HCT116 (cell line): ENCODE measurements at regions not wholly inside any gene's neighbourhood (a gene's known extent, or its start where the extent isn't known, plus 50 kb on each side); places are given as distances from the start of the nearest gene placed in this dataset.

ENCODE experiments used
- ATAC-seq: fragments of 200-7000 bp; cut with Tn5 transposase; 2 replicates; pipeline ENCODE4 v1.9.1; 2020; ENCODE audit warnings: mild to moderate bottlenecking, moderate library complexity
- BruUV-seq: library from RNA; stranded (reverse); fragments of 400-500 nt; replicated peaks from 2 replicates; lab custom pipeline; 2021; lab: Mats Ljungman, UMichigan
- CTCF ChIA-PET: fragments of 300-600 bp; sonication (Branson Sonifier 250); formaldehyde crosslinking; loops from one replicate; lab custom pipeline; 2021; ENCODE audit warnings: antibody characterized with exemption; lab: Charles Lee
- POLR2A ChIA-PET: fragments of 300-600, 350-600 bp; sonication (Branson Sonifier 250); formaldehyde crosslinking; loops from one replicate; lab custom pipeline; 2021; ENCODE audit warnings: antibody characterized with exemption; lab: Charles Lee
- RAD21 ChIA-PET, 2 experiments: fragments of 300-600 bp; sonication (Branson Sonifier 250); formaldehyde crosslinking; loops; one replicate each; lab custom pipeline; 2023; ENCODE audit warnings: low total read pairs in 2 of 2; ENCODE audit not compliant: uncharacterized antibody in 2 of 2, unreplicated experiment in 2 of 2, low non-redundant PET in 1 of 2; lab: Charles Lee
- DNase-seq: peaks from one replicate; pipeline ENCODE4 v3.0.0-alpha.2; 2010; ENCODE audit warnings: low read depth, low spot score
- H2AFZ ChIP-seq: fragments of 200-600 bp; shearing (Covaris generic), sonication (generic); 2 replicates; pipeline ENCODE4 v1.6.1; 2017; ENCODE audit warnings: low read depth, mixed run types, mixed read lengths, antibody characterized with exemption, low read length; ENCODE audit not compliant: poor library complexity, severe bottlenecking
- H3K27ac ChIP-seq: 2 replicates; pipeline ENCODE4 v1.5.1; 2012; ENCODE audit warnings: low read depth, low read length
- H3K27me3 ChIP-seq: fragments of 200-600 bp; sonication (generic); 2 replicates; pipeline ENCODE4 v1.6.1; 2016; ENCODE audit warnings: mixed run types, low read length, mixed read lengths; ENCODE audit not compliant: insufficient read depth
- H3K36me3 ChIP-seq, 2 experiments: fragments of 200-500 bp in 1 of 2; fragments of 200-600 bp in 1 of 2; sonication (Bioruptor generic) in 1 of 2; sonication (generic) in 1 of 2; 2 replicates each; pipeline versions ENCODE4 v1.5.1 to v1.6.1; 2014 to 2016; ENCODE audit warnings: low read length in 2 of 2, inconsistent platforms in 1 of 2, mixed read lengths in 1 of 2, mixed run types in 1 of 2; ENCODE audit not compliant: insufficient read depth in 2 of 2, control insufficient read depth in 1 of 2
- H3K4me1 ChIP-seq, 2 experiments: fragments of 200-600 bp in 1 of 2; sonication (generic) in 1 of 2; 2 replicates each; pipeline versions ENCODE4 v1.5.1 to v1.6.1; 2012 to 2017; ENCODE audit warnings: low read length in 2 of 2, inconsistent platforms in 1 of 2, mild to moderate bottlenecking in 1 of 2, mixed read lengths in 1 of 2, mixed run types in 1 of 2, moderate library complexity in 1 of 2; ENCODE audit not compliant: insufficient read depth in 2 of 2, control insufficient read depth in 1 of 2
- H3K4me2 ChIP-seq: fragments of 200-600 bp; sonication (generic); 2 replicates; pipeline ENCODE4 v1.6.1; 2017; ENCODE audit warnings: mixed run types, low read length, mixed read lengths
- H3K4me3 ChIP-seq, 2 experiments: fragments of 200-600 bp in 1 of 2; sonication (generic) in 1 of 2; replicated peaks in 1 of 2; 2 replicates each; pipeline ENCODE4 v1.5.1; 2011 to 2016; ENCODE audit warnings: low read length in 2 of 2, control low read depth in 1 of 2, low read depth in 1 of 2, mild to moderate bottlenecking in 1 of 2, mixed read lengths in 1 of 2, mixed run types in 1 of 2
- H3K79me2 ChIP-seq: fragments of 200-600 bp; sonication (generic); 2 replicates; pipeline ENCODE4 v1.6.1; 2017; ENCODE audit warnings: mild to moderate bottlenecking, mixed run types, low read length, moderate library complexity, mixed read lengths; ENCODE audit not compliant: insufficient read depth
- H3K9ac ChIP-seq: fragments of 200-600 bp; sonication (generic); 2 replicates; pipeline ENCODE4 v1.6.1; 2016; ENCODE audit warnings: low read length, mixed read lengths
- H3K9me2 ChIP-seq: fragments of 200-600 bp; sonication (generic), shearing (Covaris generic); 2 replicates; pipeline ENCODE4 v1.6.1; 2017; ENCODE audit warnings: mixed run types, mild to moderate bottlenecking, moderate library complexity; ENCODE audit not compliant: insufficient read depth
- H3K9me3 ChIP-seq, 2 experiments: fragments of 200-500 bp in 1 of 2; fragments of 200-600 bp in 1 of 2; sonication (Bioruptor generic) in 1 of 2; sonication (generic) in 1 of 2; 2 replicates each; pipeline ENCODE4 v1.6.1; 2014 to 2017; ENCODE audit warnings: low read length in 2 of 2, mixed read lengths in 2 of 2, inconsistent platforms in 1 of 2, low read depth in 1 of 2, mild to moderate bottlenecking in 1 of 2, mixed run types in 1 of 2, moderate library complexity in 1 of 2; ENCODE audit not compliant: control insufficient read depth in 1 of 2, insufficient read depth in 1 of 2
- H4K20me1 ChIP-seq: fragments of 200-600 bp; sonication (generic), shearing (Covaris generic); 2 replicates; pipeline ENCODE4 v1.6.1; 2017; ENCODE audit warnings: mixed run types, mild to moderate bottlenecking, moderate library complexity; ENCODE audit not compliant: insufficient read depth
- CBX3 ChIP-seq: IDR thresholded peaks from 2 replicates; pipeline ENCODE4 v1.6.1; 2012; ENCODE audit warnings: low read depth
- CEBPB ChIP-seq: IDR thresholded peaks from 2 replicates; pipeline ENCODE4 v1.6.1; 2012; ENCODE audit warnings: low read depth
- ELF1 ChIP-seq: IDR thresholded peaks from 2 replicates; pipeline ENCODE4 v1.6.1; 2012; ENCODE audit warnings: low read depth, borderline replicate concordance
- EZH2 ChIP-seq: fragments of 200-600 bp; sonication (generic); IDR thresholded peaks from 2 replicates; pipeline ENCODE4 v1.6.1; 2017; ENCODE audit warnings: antibody characterized with exemption, mixed run types
- FOSL1 ChIP-seq: IDR thresholded peaks from 2 replicates; pipeline ENCODE4 v1.6.1; 2012; ENCODE audit warnings: low read depth
- JUND ChIP-seq: IDR thresholded peaks from 2 replicates; pipeline ENCODE4 v1.6.1; 2012
- POLR2A ChIP-seq: IDR thresholded peaks from 2 replicates; pipeline ENCODE4 v1.7.0; 2011; ENCODE audit warnings: borderline replicate concordance; ENCODE audit not compliant: insufficient read depth, insufficient read length; ENCODE audit errors: extremely low read depth
- POLR2AphosphoS5 ChIP-seq: IDR thresholded peaks from 2 replicates; pipeline ENCODE4 v1.6.1; 2011; ENCODE audit warnings: mild to moderate bottlenecking, low read depth, low read length, moderate library complexity
- RAD21 ChIP-seq: IDR thresholded peaks from 2 replicates; pipeline ENCODE4 v1.6.1; 2012; ENCODE audit warnings: low read depth, mild to moderate bottlenecking
- SIN3A ChIP-seq: IDR thresholded peaks from 2 replicates; pipeline ENCODE4 v1.6.1; 2012; ENCODE audit warnings: low read depth
- TCF7L2 ChIP-seq: IDR thresholded peaks from 2 replicates; pipeline ENCODE4 v1.7.0; 2011; ENCODE audit warnings: borderline replicate concordance, inconsistent platforms; ENCODE audit not compliant: insufficient read depth, insufficient read length; ENCODE audit errors: extremely low read depth
- ZNF274 ChIP-seq: fragments of 200-500 bp; sonication (Bioruptor generic); IDR thresholded peaks from 2 replicates; pipeline ENCODE4 v1.6.1; 2014; ENCODE audit warnings: mild to moderate bottlenecking, low read depth, low read length, inconsistent platforms
- intact Hi-C: fragments of 100-400 bp; cut with micrococcal nuclease; formaldehyde crosslinking; loops from 2 replicates; pipeline ENCODE4 v1.10.0; 2022
- TF ChIP-seq, protein P1 (sequence below): IDR thresholded peaks from 2 replicates; pipeline ENCODE4 v1.6.1; 2012; ENCODE audit warnings: low read depth

GRCh38 chr2:143939626-143940330 lies 580.1 kb downstream of the ZEB2 start (continued):
- no peak for TF ChIP-seq RAD21
- no peak for TF ChIP-seq JUND
- no peak for TF ChIP-seq POLR2A
- TF ChIP-seq ZNF274: no peak
- TF ChIP-seq, protein P1, sequence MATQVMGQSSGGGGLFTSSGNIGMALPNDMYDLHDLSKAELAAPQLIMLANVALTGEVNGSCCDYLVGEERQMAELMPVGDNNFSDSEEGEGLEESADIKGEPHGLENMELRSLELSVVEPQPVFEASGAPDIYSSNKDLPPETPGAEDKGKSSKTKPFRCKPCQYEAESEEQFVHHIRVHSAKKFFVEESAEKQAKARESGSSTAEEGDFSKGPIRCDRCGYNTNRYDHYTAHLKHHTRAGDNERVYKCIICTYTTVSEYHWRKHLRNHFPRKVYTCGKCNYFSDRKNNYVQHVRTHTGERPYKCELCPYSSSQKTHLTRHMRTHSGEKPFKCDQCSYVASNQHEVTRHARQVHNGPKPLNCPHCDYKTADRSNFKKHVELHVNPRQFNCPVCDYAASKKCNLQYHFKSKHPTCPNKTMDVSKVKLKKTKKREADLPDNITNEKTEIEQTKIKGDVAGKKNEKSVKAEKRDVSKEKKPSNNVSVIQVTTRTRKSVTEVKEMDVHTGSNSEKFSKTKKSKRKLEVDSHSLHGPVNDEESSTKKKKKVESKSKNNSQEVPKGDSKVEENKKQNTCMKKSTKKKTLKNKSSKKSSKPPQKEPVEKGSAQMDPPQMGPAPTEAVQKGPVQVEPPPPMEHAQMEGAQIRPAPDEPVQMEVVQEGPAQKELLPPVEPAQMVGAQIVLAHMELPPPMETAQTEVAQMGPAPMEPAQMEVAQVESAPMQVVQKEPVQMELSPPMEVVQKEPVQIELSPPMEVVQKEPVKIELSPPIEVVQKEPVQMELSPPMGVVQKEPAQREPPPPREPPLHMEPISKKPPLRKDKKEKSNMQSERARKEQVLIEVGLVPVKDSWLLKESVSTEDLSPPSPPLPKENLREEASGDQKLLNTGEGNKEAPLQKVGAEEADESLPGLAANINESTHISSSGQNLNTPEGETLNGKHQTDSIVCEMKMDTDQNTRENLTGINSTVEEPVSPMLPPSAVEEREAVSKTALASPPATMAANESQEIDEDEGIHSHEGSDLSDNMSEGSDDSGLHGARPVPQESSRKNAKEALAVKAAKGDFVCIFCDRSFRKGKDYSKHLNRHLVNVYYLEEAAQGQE: no peak
- no peak for TF ChIP-seq EZH2

DNA sequence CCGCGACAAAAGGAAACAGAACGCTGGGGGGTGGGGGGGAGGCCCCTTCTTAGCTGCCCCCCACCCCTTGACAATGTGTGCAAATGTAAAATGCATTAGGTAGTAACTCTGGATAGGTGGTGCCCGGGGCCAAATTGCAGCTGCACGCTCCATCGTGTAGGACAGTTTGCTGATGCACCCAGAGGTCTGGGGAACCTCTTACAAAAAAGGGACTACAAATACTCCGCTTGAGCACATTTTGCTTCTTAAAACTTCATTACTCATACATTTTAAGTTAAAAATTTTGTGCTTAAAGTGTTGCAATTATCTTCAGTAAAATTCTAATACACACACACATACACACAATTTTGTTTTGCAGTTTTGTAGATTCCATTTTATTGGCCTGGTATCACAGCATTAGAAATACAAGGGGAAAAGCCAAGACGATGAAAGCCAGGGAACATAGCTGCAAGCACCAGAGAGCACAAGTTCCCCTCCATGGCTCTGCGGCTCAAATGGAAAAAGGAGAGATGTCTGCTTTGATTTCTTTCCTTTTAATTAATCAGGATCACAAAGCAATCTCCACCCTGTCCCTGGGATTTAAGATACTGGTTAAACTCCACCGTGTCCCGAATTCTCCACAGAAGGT lies 582.1 kb downstream of the ZEB2 start:
- Histone ChIP-seq H3K27me3 (no peaks in the 10 kb centered on the region), H3K9ac (no peak overlapping the region), H3K36me3 (no peaks in the 10 kb centered on the region), H3K9me3 (no peaks in the 10 kb centered on the region), H3K9me2 (no peaks in the 10 kb centered on the region), H3K4me2 (no peak overlapping the region), H3K4me1 (no peaks in the 10 kb centered on the region), H2AFZ (no peak overlapping the region), H3K27ac (no peak overlapping the region), H4K20me1 (no peaks in the 10 kb centered on the region), H3K4me3 (no peak overlapping the region), H3K79me2 (no peaks in the 10 kb centered on the region)
- TF ChIP-seq ZNF274 (no peak), SIN3A (no peak), TCF7L2 (no peak), CEBPB (no peak), EZH2 (no peak), POLR2AphosphoS5 (no peak), CBX3 (no peak), ELF1 (no peak), FOSL1 (no peak)
- DNase-seq (no peak), ATAC-seq (no peak)
- intact Hi-C loops: no loop called here
- CTCF ChIA-PET: no interaction called here
- POLR2A ChIA-PET: no interaction called here
- BruUV-seq: no TSS peak
- RAD21 ChIA-PET: no interaction called here
